Fibroblast of mammary gland (primary cell): ENCODE measurements at regions not wholly inside any gene's neighbourhood (a gene's known extent, or its start where the extent isn't known, plus 50 kb on each side); places are given as distances from the start of the nearest gene placed in this dataset.

Experiments used
- DNase-seq: peaks from one replicate; pipeline ENCODE4 v3.0.0-alpha.2; 2010; ENCODE audit warnings: low read depth
- H3K4me3 ChIP-seq: 2 replicates; pipeline ENCODE4 v1.5.1; 2011; ENCODE audit warnings: low read depth, mild to moderate bottlenecking, low read length, moderate library complexity; ENCODE audit not compliant: control insufficient read depth
- CTCF ChIP-seq: conservative IDR thresholded peaks from 2 replicates; pipeline ENCODE4 v1.5.1; 2011; ENCODE audit warnings: low read depth, low read length, inconsistent platforms; ENCODE audit not compliant: control insufficient read depth, insufficient read depth

DNA sequence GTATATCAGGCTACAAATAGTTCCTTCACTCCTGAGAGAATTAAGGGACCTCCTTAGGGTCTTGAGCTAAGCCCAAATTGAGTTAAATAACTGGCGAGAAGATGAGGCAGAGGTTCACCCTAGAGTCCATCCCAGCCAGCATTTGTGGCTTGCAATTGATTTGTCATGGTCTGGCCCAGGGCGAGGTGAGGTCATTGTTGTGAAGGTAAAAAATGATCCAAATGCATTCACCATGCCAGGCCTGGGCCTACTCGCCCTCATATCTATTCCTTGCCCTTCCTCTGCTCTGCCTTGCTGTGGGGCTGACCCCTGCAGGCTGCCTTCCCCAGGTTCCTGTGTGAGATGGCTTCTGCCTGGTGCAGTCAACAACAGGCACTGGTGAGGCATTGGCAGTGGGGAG is 207.2 kb downstream of the ZNF365 start:
- peak; percentile 35 for DNase-seq
- TF ChIP-seq CTCF: no peak
- no peak overlapping the region for H3K4me3 ChIP-seq

- peak; percentile 87 for DNase-seq
- TF ChIP-seq CTCF: no peak
- H3K4me3 ChIP-seq: no peak overlapping the region
Measured at GRCh38 chr10:62582101-62582705, 208.0 kb downstream of the ZNF365 start.

- TF ChIP-seq CTCF: no peak
- no peak overlapping the region for H3K4me3 ChIP-seq
- peak; percentile 99 for DNase-seq
Measured at GRCh38 chr10:62582804-62583208, 208.6 kb downstream of the ZNF365 start.

DNA sequence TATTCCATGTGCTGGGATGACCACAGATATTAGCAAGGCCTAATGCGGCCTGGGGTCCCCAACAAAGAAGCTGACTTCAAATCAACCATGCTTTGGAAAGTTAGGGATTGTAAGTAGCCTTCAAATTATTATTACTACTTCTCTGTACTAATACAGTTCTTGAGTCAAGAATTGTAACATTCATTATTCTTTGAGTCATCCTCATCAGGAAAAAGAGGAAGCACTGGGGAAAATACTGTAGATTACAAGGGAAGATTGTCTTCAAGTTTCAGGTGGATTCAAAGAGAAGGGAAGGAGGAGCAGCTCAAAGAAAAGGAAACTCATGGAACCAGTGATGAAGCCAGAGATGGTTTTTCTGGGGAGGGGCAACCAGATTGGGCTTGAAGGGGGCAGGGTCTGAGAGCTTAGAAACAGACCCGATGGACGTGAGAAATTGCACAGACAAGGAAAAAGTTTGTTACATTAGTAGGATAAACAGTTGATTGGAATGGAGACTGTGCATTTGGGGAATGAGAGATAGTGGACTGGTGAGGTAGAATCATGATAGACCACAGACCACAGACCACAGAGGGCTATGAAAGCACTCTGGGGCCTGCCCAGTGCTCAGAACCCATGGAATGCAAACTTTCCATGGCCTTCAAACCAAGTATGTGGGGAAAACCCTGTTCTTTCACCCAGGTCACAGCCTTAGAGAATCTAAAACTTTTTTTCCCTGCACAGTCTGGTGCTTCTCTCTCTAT is 209.9 kb downstream of the ZNF365 start:
- TF ChIP-seq CTCF: no peak
- H3K4me3 ChIP-seq: no peak overlapping the region
- peak; percentile 75 for DNase-seq

GRCh38 chr10:62584731-62585130 is 210.6 kb downstream of the ZNF365 start:
- no peak for TF ChIP-seq CTCF
- H3K4me3 ChIP-seq: no peak overlapping the region
- peak; percentile 55 for DNase-seq

DNA sequence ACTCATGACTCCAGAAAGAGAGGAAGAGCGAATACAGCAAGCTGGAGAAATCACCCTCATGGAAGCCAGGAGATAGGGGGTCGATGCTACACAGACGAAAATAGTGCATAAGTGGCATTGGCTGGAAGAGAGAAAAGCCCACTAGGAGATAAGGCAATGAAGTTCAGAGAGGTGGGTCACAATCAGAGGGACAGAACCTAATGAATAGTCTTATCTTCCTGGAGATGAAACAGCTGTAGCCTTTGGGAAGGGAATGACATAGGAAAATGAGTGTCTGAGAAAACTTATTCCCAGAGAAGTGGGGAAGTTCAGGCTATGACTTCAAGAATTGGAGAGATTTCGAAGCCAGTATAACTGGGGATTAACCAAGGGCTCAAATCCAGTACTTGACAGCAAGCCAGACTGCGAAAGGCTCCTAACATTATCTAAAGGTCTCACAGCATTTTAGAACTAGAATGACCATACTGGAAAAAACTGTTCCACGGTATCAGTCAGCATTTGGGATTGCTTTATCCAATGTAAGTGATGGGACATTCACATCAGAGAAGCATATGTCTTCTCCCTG is 211.1 kb downstream of the ZNF365 start:
- H3K4me3 ChIP-seq: no peak overlapping the region
- TF ChIP-seq CTCF: no peak
- DNase-seq: no peak
